ENCODE measurements at regions not wholly inside any gene's neighbourhood (a gene's known extent, or its start where the extent isn't known, plus 50 kb on each side); places are given as distances from the start of the nearest gene placed in this dataset.

DNA sequence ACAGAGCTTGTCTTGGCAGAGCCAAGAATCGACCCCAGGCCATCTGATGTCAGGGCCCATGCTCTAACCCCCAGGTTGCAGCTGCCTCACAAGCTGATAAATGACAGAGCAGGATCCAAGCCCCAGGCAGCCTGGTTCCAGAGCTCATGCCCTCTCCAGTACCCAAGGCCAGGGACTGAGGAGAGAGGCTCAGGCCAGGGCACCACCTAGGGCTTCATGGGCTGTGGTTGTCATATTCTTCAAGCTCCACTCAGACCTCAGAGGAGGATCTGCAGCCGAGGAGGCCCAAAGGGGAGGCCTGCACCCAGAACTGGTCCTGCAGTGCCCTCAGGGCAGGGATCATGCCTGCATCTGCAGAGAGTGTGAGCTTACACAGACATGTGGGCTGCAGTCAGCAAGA is 301.1 kb downstream of the MATN1 start:
- Histone ChIP-seq H3K4me3 (replicated peaks in 1 of 3) (no peak overlapping the region), H3K4me1 (no peaks in the 10 kb centered on the region), H3K36me3 (no peaks in the 10 kb centered on the region), H3K9me3 (no peaks in the 10 kb centered on the region), H3K27ac (no peak overlapping the region), H3K27me3 (no peaks in the 10 kb centered on the region)
- intact Hi-C loops (cut with DNase I), result no loop called here
- TF ChIP-seq POLR2A (IDR thresholded peaks at IDR 0.05), result no peak
- TF ChIP-seq, protein P1, sequence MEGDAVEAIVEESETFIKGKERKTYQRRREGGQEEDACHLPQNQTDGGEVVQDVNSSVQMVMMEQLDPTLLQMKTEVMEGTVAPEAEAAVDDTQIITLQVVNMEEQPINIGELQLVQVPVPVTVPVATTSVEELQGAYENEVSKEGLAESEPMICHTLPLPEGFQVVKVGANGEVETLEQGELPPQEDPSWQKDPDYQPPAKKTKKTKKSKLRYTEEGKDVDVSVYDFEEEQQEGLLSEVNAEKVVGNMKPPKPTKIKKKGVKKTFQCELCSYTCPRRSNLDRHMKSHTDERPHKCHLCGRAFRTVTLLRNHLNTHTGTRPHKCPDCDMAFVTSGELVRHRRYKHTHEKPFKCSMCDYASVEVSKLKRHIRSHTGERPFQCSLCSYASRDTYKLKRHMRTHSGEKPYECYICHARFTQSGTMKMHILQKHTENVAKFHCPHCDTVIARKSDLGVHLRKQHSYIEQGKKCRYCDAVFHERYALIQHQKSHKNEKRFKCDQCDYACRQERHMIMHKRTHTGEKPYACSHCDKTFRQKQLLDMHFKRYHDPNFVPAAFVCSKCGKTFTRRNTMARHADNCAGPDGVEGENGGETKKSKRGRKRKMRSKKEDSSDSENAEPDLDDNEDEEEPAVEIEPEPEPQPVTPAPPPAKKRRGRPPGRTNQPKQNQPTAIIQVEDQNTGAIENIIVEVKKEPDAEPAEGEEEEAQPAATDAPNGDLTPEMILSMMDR (IDR thresholded peaks at IDR 0.05), result no peak
- DNase-seq, result no peak
- WGBS, 2 donors, result 58 to 84% methylated on average over 2 of the region's 2 CpGs

DNA sequence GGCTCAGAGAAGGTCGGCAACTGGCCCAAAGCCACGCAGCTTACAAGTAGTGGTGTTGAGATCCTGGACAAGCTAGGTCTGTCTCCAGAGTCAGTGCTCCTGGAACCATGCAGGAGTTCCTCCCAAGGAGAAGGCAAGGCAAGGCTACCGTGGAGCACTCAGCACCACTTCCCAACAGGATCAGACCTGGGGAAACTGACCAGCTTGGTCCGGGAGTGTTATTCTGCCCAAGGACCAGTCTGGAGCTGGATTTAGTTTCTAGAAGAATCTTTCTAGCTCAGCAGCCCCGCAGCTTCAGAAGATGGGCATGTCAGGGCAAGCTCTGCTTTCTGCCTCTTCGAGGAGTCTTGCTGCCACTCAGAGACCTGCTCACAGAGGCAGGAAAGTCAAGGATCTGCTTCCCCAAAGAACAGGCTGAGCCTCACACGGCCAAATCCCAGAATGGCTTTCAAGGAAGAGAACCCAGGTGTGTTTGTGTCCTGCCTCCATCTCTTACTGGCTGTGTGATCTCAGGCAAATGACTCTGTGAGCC is 302.8 kb downstream of the MATN1 start:
- intact Hi-C loops (cut with DNase I), result no loop called here
- TF ChIP-seq, protein P1 (IDR thresholded peaks at IDR 0.05), result no peak
- TF ChIP-seq POLR2A (IDR thresholded peaks at IDR 0.05), result no peak
- Histone ChIP-seq H3K27ac (no peak overlapping the region), H3K4me3 (replicated peaks in 1 of 3) (no peak overlapping the region), H3K27me3 (no peaks in the 10 kb centered on the region), H3K9me3 (no peaks in the 10 kb centered on the region), H3K4me1 (no peaks in the 10 kb centered on the region), H3K36me3 (no peaks in the 10 kb centered on the region)
- DNase-seq, result no peak
- 57 to 71% methylated on average over 4 to 6 of the region's 7 CpGs for WGBS, 2 donors

DNA sequence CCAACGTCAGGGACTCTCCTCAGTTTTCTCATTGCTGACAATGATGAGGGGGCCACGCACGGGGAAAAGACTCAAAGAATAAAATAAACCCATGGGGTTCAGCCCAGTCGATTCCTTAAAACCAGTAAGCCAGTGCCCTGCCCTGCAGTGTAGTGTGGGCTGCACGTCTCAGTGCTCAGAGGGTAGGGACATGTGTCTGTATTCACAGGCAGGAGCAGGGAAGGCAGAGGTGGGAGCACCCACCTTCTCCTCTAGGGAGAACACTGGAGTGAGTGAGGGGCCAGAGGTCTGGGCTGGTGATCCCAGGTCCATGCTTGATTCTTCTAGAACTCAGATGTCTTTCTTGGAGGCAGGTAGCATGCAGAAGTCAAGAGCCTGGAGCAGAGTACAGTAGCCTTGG is 303.6 kb downstream of the MATN1 start:
- no peak for TF ChIP-seq POLR2A (IDR thresholded peaks at IDR 0.05)
- TF ChIP-seq, protein P1 (IDR thresholded peaks at IDR 0.05), result no peak
- Histone ChIP-seq H3K9me3 (no peaks in the 10 kb centered on the region), H3K4me3 (replicated peaks in 1 of 3) (no peak overlapping the region), H3K27me3 (no peaks in the 10 kb centered on the region), H3K27ac (no peak overlapping the region), H3K4me1 (no peaks in the 10 kb centered on the region), H3K36me3 (no peaks in the 10 kb centered on the region)
- intact Hi-C loops (cut with DNase I), result no loop called here
- 69 to 72% methylated on average over 5 of the region's 5 CpGs for WGBS, 2 donors
- no peak for DNase-seq

DNA sequence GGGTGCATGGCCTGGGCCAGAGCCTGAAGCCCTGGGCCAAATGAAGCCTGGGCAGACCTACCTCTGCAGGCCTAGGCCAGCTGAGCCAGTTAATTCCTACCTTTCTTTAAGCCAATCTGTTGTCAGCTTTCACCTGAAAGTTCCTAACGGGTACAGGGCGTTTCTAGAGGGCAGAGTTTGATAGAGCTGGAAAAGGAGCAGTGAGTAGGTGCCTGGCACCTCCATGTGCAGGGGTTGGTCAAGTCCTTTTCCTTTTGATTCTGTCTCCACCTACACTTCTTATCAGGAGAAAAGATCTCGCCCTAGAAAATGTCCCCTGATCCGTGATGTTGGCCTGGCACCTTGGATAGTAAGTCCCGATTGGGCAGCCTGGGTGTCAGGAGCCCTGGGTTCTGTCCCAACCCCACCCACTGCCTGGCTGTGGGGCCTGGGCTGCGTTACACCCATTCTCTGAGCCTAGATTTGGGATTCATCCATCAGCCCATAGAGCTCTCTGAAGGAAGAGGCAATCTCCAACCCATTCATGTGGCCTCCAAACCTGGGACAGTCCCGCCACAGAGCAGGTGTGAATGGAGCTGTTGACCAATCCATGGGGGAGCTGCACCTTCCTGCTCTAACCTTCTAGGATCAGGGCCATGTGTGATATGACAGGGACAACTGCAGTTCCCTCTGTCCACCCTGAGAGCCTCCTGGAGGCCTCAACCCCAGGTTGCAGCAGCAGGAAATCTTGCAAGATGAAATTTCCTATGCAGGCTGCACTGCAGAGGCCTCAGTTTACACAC is 304.3 kb downstream of the MATN1 start:
- no peaks in the 10 kb centered on the region for H3K4me1 ChIP-seq
- no peaks in the 10 kb centered on the region for H3K27me3 ChIP-seq
- no peak overlapping the region for H3K4me3 ChIP-seq (replicated peaks in 1 of 3)
- no peaks in the 10 kb centered on the region for H3K36me3 ChIP-seq
- DNase-seq, result no peak
- intact Hi-C loops (cut with DNase I), result no loop called here
- H3K27ac ChIP-seq, result no peak overlapping the region
- H3K9me3 ChIP-seq, result no peaks in the 10 kb centered on the region
- WGBS, 2 donors, result 87 to 88% methylated on average over 6 to 7 of the region's 7 CpGs
- TF ChIP-seq, protein P1 (IDR thresholded peaks at IDR 0.05), result no peak
- no peak for TF ChIP-seq POLR2A (IDR thresholded peaks at IDR 0.05)

Data from thyroid gland (tissue), 4 donors.